ENCODE measurements at regions not wholly inside any gene's neighbourhood (a gene's known extent, or its start where the extent isn't known, plus 50 kb on each side); places are given as distances from the start of the nearest gene placed in this dataset.

- Histone ChIP-seq H3K27ac (no peak overlapping the region), H3K9me3 (no peaks in the 10 kb centered on the region), H3K27me3 (no peaks in the 10 kb centered on the region), H3K4me3 (no peak overlapping the region), H3K4me1 (peaks cover 8% of the 10 kb centered on the region), H3K36me3 (replicated peaks in 1 of 2; ENCODE audit: insufficient read depth in 1 of 2, low read depth in 2 of 2) (no peaks in the 10 kb centered on the region)
- no peak for TF ChIP-seq CTCF (IDR thresholded peaks at IDR 0.05)
- no peak for TF ChIP-seq POLR2A (IDR thresholded peaks at IDR 0.05)
- 75 to 81% methylated on average over 7 of the region's 7 CpGs for WGBS, 2 donors
- intact Hi-C loops (cut with DNase I) = no loop called here
- DNase-seq = no peak
- ATAC-seq = no peak
Measured at GRCh38 chr6:87949194-87949593, 98.4 kb upstream of the SPACA1 start.

- H3K4me3 ChIP-seq = no peak overlapping the region
- H3K9me3 ChIP-seq = no peaks in the 10 kb centered on the region
- no peak for ATAC-seq
- intact Hi-C loops (cut with DNase I) = no loop called here
- H3K4me1 ChIP-seq = peaks cover 8% of the 10 kb centered on the region
- no peaks in the 10 kb centered on the region for H3K36me3 ChIP-seq (replicated peaks in 1 of 2; ENCODE audit: insufficient read depth in 1 of 2, low read depth in 2 of 2)
- DNase-seq = no peak
- no peaks in the 10 kb centered on the region for H3K27me3 ChIP-seq
- 66 to 79% methylated on average over 4 of the region's 4 CpGs for WGBS, 2 donors
- TF ChIP-seq POLR2A (IDR thresholded peaks at IDR 0.05) (no peak), CTCF (IDR thresholded peaks at IDR 0.05) (no peak)
- no peak overlapping the region for H3K27ac ChIP-seq
Measured at GRCh38 chr6:87946669-87947068, 101.0 kb upstream of the SPACA1 start.

- Histone ChIP-seq H3K27me3 (no peaks in the 10 kb centered on the region), H3K4me1 (peaks cover 8% of the 10 kb centered on the region), H3K27ac (no peak overlapping the region), H3K36me3 (replicated peaks in 1 of 2; ENCODE audit: insufficient read depth in 1 of 2, low read depth in 2 of 2) (no peaks in the 10 kb centered on the region), H3K4me3 (no peak overlapping the region), H3K9me3 (no peaks in the 10 kb centered on the region)
- intact Hi-C loops (cut with DNase I) = no loop called here
- TF ChIP-seq CTCF (IDR thresholded peaks at IDR 0.05) (no peak), POLR2A (IDR thresholded peaks at IDR 0.05) (no peak)
- 57 to 71% methylated on average over 5 of the region's 5 CpGs for WGBS, 2 donors
- DNase-seq (no peak), ATAC-seq (no peak)
Measured at GRCh38 chr6:87945966-87946365, 101.7 kb upstream of the SPACA1 start.

GRCh38 chr6:87945181-87945580, 102.5 kb upstream of the SPACA1 start:
- ATAC-seq (no peak), DNase-seq (no peak)
- TF ChIP-seq CTCF (IDR thresholded peaks at IDR 0.05) (no peak), POLR2A (IDR thresholded peaks at IDR 0.05) (no peak)
- H3K27me3 ChIP-seq = no peaks in the 10 kb centered on the region
- no peaks in the 10 kb centered on the region for H3K9me3 ChIP-seq
- H3K4me3 ChIP-seq = no peak overlapping the region
- peaks cover 8% of the 10 kb centered on the region for H3K4me1 ChIP-seq
- H3K27ac ChIP-seq = no peak overlapping the region
- no peaks in the 10 kb centered on the region for H3K36me3 ChIP-seq (replicated peaks in 1 of 2; ENCODE audit: insufficient read depth in 1 of 2, low read depth in 2 of 2)
- 50 to 56% methylated on average over 6 of the region's 6 CpGs for WGBS, 2 donors
- intact Hi-C loops (cut with DNase I) = no loop called here

- ATAC-seq (peak; percentile 89), DNase-seq (peak; percentile 41 to 67 (median 63))
- H3K27ac ChIP-seq = peak overlapping the region in 3 of 4 donors; percentile 3 to 54 (median 7)
- no peaks in the 10 kb centered on the region for H3K9me3 ChIP-seq
- peaks cover 8% of the 10 kb centered on the region for H3K4me1 ChIP-seq
- H3K36me3 ChIP-seq (replicated peaks in 1 of 2; ENCODE audit: insufficient read depth in 1 of 2, low read depth in 2 of 2) = no peaks in the 10 kb centered on the region
- no peaks in the 10 kb centered on the region for H3K27me3 ChIP-seq
- 5 to 10% methylated on average over 5 of the region's 5 CpGs for WGBS, 2 donors
- H3K4me3 ChIP-seq = no peak overlapping the region
- TF ChIP-seq CTCF (IDR thresholded peaks at IDR 0.05) (peak in 1 of 7 experiments; percentile 8), POLR2A (IDR thresholded peaks at IDR 0.05) (no peak)
- intact Hi-C loops (cut with DNase I) = no loop called here
Measured at GRCh38 chr6:87944541-87944954, 103.1 kb upstream of the SPACA1 start.

Measured in body of pancreas (tissue), 4 donors.